ENCODE measurements at regions not wholly inside any gene's neighbourhood (a gene's known extent, or its start where the extent isn't known, plus 50 kb on each side); places are given as distances from the start of the nearest gene placed in this dataset.
"Not testable (repeated sequence)": the region's sequence is repeated elsewhere in the genome, so short reads cannot be mapped to it uniquely, and the experiment has no call there.

- Histone ChIP-seq H3K36me3 (no peaks in the 10 kb centered on the region), H3K27ac (no peak overlapping the region), H3K27me3 (no peaks in the 10 kb centered on the region), H3K9me3 (no peaks in the 10 kb centered on the region), H3K4me1 (ENCODE audit: insufficient read depth) (peaks cover 17% of the 10 kb centered on the region), H3K4me3 (no peak overlapping the region)
- no peak for DNase-seq
- TF ChIP-seq EP300 (IDR thresholded peaks at IDR 0.05) (no peak), CTCF (IDR thresholded peaks at IDR 0.05) (no peak), POLR2A (IDR thresholded peaks at IDR 0.05) (no peak)
- intact Hi-C loops (cut with DNase I) = no loop called here
- 78 to 84% (median 81%) methylated on average over 3 of the region's 3 CpGs for WGBS, 3 donors
Measured at GRCh38 chr2:237238249-237238648, 152.6 kb downstream of the COPS8 start.

GRCh38 chr2:237240252-237240651 is 154.6 kb downstream of the COPS8 start:
- TF ChIP-seq CTCF (IDR thresholded peaks at IDR 0.05) (no peak), EP300 (IDR thresholded peaks at IDR 0.05) (no peak), POLR2A (IDR thresholded peaks at IDR 0.05) (no peak)
- H3K9me3 ChIP-seq = no peaks in the 10 kb centered on the region
- intact Hi-C loops (cut with DNase I) = no loop called here
- no peaks in the 10 kb centered on the region for H3K36me3 ChIP-seq
- peaks cover 4% of the 10 kb centered on the region for H3K4me1 ChIP-seq (ENCODE audit: insufficient read depth)
- no peak overlapping the region for H3K4me3 ChIP-seq
- H3K27ac ChIP-seq = no peak overlapping the region
- DNase-seq = no peak
- WGBS, 3 donors = 93 to 98% (median 97%) methylated on average over 5 of the region's 5 CpGs
- no peaks in the 10 kb centered on the region for H3K27me3 ChIP-seq

GRCh38 chr2:237240868-237241267 is 155.2 kb downstream of the COPS8 start:
- H3K36me3 ChIP-seq, H3K27me3 ChIP-seq: not testable (repeated sequence)
- 87 to 97% (median 90%) methylated on average over 3 of the region's 3 CpGs for WGBS, 3 donors

GRCh38 chr2:237242091-237242536 is 156.4 kb downstream of the COPS8 start:
- intact Hi-C loops (cut with DNase I) = no loop called here
- no peak for TF ChIP-seq CTCF (IDR thresholded peaks at IDR 0.05)
- no peak for TF ChIP-seq POLR2A (IDR thresholded peaks at IDR 0.05)
- no peak for TF ChIP-seq EP300 (IDR thresholded peaks at IDR 0.05)

More at GRCh38 chr2:237240868-237241267, 155.2 kb downstream of the COPS8 start:
- DNase-seq; H3K9me3 ChIP-seq; H3K27ac ChIP-seq; H3K4me1 ChIP-seq (ENCODE audit: insufficient read depth); intact Hi-C loops (cut with DNase I); H3K4me3 ChIP-seq: not testable (repeated sequence)

GRCh38 chr2:237243487-237243886 is 157.8 kb downstream of the COPS8 start:
- intact Hi-C loops (cut with DNase I) = no loop called here
- WGBS, 3 donors = 65 to 81% (median 78%) methylated on average over 2 of the region's 2 CpGs
- Histone ChIP-seq H3K36me3 (no peaks in the 10 kb centered on the region), H3K4me3 (no peak overlapping the region), H3K27me3 (no peaks in the 10 kb centered on the region), H3K9me3 (no peaks in the 10 kb centered on the region), H3K4me1 (ENCODE audit: insufficient read depth) (peaks cover 2% of the 10 kb centered on the region), H3K27ac (no peak overlapping the region)
- DNase-seq = no peak
- TF ChIP-seq CTCF (IDR thresholded peaks at IDR 0.05) (no peak), POLR2A (IDR thresholded peaks at IDR 0.05) (no peak), EP300 (IDR thresholded peaks at IDR 0.05) (no peak)

More at GRCh38 chr2:237242091-237242536, 156.4 kb downstream of the COPS8 start:
- H3K27ac ChIP-seq = no peak overlapping the region
- 67 to 97% (median 77%) methylated on average over 1 of the region's 1 CpG for WGBS, 3 donors
- no peaks in the 10 kb centered on the region for H3K9me3 ChIP-seq
- no peak for DNase-seq
- no peak overlapping the region for H3K4me3 ChIP-seq
- peaks cover 2% of the 10 kb centered on the region for H3K4me1 ChIP-seq (ENCODE audit: insufficient read depth)
- no peaks in the 10 kb centered on the region for H3K27me3 ChIP-seq
- H3K36me3 ChIP-seq = no peaks in the 10 kb centered on the region

All from ovary (tissue), 7 donors.